ENCODE measurements at regions not wholly inside any gene's neighbourhood (a gene's known extent, or its start where the extent isn't known, plus 50 kb on each side); places are given as distances from the start of the nearest gene placed in this dataset.

DNA sequence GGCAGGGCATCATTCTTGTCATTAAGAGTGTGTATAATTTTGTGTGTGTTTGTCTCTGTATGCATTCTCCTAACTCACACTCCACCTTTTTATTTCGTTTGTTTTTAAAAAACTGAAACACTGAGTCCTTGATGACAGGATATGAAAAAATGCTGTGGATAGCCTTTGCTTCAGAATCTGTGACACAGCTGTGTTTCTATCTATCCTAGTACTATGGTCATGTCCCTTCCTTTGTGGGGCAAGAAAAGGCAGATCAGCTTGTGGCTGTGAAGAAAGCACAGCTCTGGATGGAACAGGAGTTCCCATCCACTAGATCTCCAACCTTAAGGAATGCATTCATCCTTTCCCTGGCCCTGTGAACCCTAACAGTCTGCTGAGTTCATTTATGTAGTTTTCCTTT, 60.3 kb downstream of the OTOL1 start (continued):
- TF ChIP-seq ZNF782 (CRISPR knock-in tag; IDR thresholded peaks at IDR 0.05; ENCODE audit: borderline replicate concordance) = no peak

DNA sequence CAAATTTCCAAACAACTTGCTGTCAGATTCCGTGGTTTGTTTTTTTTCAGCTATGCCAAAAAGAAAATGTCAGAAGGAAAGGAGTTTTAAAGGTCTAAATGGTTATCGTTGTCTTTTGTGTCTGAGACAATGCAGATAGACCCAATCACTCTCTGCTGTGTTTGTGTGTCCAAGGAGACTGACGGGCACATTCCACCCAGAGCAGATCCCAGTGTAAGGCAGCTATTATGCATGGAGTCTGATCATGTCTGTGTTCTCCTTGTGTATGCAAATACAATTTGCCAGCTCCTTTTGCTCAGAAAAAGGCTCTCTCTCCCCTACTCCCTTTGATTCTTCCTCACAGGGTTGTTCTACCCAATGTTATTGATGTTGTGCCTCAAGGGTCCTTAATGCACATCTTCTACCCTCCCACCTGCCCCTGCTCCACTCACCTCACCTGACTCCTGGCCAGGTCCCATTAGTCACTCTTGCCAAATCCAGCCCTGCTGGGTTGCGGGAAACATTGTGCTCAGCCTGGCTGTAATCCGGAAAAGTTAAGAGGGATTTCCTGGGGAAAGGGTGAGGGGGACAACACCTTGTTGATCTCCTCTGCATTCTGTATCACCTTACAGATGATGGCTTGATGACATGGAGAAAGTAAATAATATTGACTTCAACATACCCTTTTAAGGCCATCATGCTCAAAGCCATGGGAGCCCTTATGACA, 61.0 kb downstream of the OTOL1 start:
- 19% methylated on average over 5 of the region's 5 CpGs for WGBS (ENCODE audit: low lambda C conversion rate)
- DNase-seq (ENCODE audit: low spot score) (no peak), FAIRE-seq (no peak), ATAC-seq (no peak)
- no peaks in the 10 kb centered on the region for H3K79me2 ChIP-seq (ENCODE audit: insufficient read depth, low read length)
- no peak overlapping the region for H3K4me3 ChIP-seq (replicated peaks in 1 of 3; ENCODE audit: insufficient read depth in 1 of 3, low read depth in 2 of 3, low read length in 3 of 3)
- no peaks in the 10 kb centered on the region for H3K9me3 ChIP-seq (ENCODE audit: low read length)
- H4K20me1 ChIP-seq (ENCODE audit: insufficient read depth, low read length) = no peaks in the 10 kb centered on the region
- in situ Hi-C loops (cut with HindIII; ENCODE audit: extremely low pct_ligation_motif_present, low pct_unique_long_range_greater_than_20kb) = loop anchor here (25.0 kb wide), 1 partner anchor 1930 kb away; no protein-coding TSS in a partner anchor
- TF ChIP-seq CHD2 (IDR thresholded peaks at IDR 0.05; ENCODE audit: low read depth, low read length) (no peak), ZNF317 (CRISPR knock-in tag; IDR thresholded peaks at IDR 0.05) (no peak), SIN3A (IDR thresholded peaks at IDR 0.05; ENCODE audit: borderline replicate concordance, low read depth, low read length) (no peak), HNRNPK (IDR thresholded peaks at IDR 0.05; ENCODE audit: low read depth, low read length, poor library complexity, severe bottlenecking) (no peak)
- TF ChIP-seq, protein P1, sequence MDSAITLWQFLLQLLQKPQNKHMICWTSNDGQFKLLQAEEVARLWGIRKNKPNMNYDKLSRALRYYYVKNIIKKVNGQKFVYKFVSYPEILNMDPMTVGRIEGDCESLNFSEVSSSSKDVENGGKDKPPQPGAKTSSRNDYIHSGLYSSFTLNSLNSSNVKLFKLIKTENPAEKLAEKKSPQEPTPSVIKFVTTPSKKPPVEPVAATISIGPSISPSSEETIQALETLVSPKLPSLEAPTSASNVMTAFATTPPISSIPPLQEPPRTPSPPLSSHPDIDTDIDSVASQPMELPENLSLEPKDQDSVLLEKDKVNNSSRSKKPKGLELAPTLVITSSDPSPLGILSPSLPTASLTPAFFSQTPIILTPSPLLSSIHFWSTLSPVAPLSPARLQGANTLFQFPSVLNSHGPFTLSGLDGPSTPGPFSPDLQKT (CRISPR knock-in tag; IDR thresholded peaks at IDR 0.05; ENCODE audit: borderline replicate concordance) = no peak
- no peak overlapping the region for H3K27ac ChIP-seq (ENCODE audit: extremely low read length, insufficient read depth, low read length)
- CTCF ChIA-PET (ENCODE audit: low intra/inter-chr PET ratio, low total read pairs) = no interaction called here
- intact Hi-C loops (cut with micrococcal nuclease; ENCODE audit: unreplicated experiment) = loop anchor here (2.0 kb wide), 1 partner anchor 295 kb away; no protein-coding TSS in a partner anchor
- POLR2A ChIA-PET = no interaction called here
- no peaks in the 10 kb centered on the region for H3K4me1 ChIP-seq (ENCODE audit: insufficient read depth, low read length)
- BruUV-seq (replicated peaks) = no TSS peak
- no peaks in the 10 kb centered on the region for H3K36me3 ChIP-seq (replicated peaks in 1 of 2; ENCODE audit: control insufficient read depth in 1 of 2, insufficient read depth in 2 of 2, low read length in 2 of 2)
- H3K9ac ChIP-seq (ENCODE audit: insufficient read depth, low read depth, low read length) = no peak overlapping the region
- H2AFZ ChIP-seq (ENCODE audit: low read length) = no peak overlapping the region
- no peaks in the 10 kb centered on the region for H3K27me3 ChIP-seq (ENCODE audit: control insufficient read depth in 1 of 2, insufficient read depth in 2 of 2, low read length in 2 of 2)
- no peak overlapping the region for H3K4me2 ChIP-seq (ENCODE audit: low read depth, low read length)

Measured in HepG2 (cell line).